ENCODE measurements at regions not wholly inside any gene's neighbourhood (a gene's known extent, or its start where the extent isn't known, plus 50 kb on each side); places are given as distances from the start of the nearest gene placed in this dataset.

DNA sequence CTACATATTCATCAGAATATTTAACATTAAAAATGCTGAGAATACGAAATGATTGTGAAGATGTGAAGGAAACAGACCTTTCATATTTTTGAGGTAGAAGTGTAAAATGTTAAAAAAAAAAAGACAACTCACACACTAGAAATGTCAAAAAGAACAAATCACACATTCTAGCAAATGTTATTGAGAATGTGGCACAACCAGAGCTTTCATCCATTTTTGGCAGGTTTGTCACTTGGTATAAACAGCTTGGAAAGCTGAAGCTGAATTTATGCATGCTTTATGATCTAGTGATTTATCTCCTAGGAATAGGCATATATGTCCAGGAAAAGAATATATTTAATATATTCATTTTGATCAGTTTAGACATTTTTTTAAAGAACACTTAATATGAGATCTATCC is 784.9 kb upstream of the GHITM start:
- H3K9me3 ChIP-seq (ENCODE audit: control insufficient read depth, insufficient read depth, low read depth, low read length) = peaks cover 6% of the 10 kb centered on the region
- H3K4me1 ChIP-seq (ENCODE audit: control insufficient read depth, insufficient read depth, low read length) = no peaks in the 10 kb centered on the region
- no peaks in the 10 kb centered on the region for H3K27me3 ChIP-seq (ENCODE audit: control insufficient read depth, insufficient read depth, low read length)
- no peak overlapping the region for H3K9ac ChIP-seq (ENCODE audit: low read length)
- H3K4me3 ChIP-seq (ENCODE audit: low read depth, low read length) = no peak overlapping the region
- no peaks in the 10 kb centered on the region for H3K36me3 ChIP-seq (ENCODE audit: control insufficient read depth, insufficient read depth, low read length)
- H3K27ac ChIP-seq (ENCODE audit: low read depth, low read length) = no peak overlapping the region

GRCh38 chr10:83357004-83357403 is 782.3 kb upstream of the GHITM start:
- Histone ChIP-seq H3K27me3 (ENCODE audit: control insufficient read depth, insufficient read depth, low read length) (no peaks in the 10 kb centered on the region), H3K36me3 (ENCODE audit: control insufficient read depth, insufficient read depth, low read length) (no peaks in the 10 kb centered on the region), H3K4me1 (ENCODE audit: control insufficient read depth, insufficient read depth, low read length) (no peaks in the 10 kb centered on the region), H3K4me3 (ENCODE audit: low read depth, low read length) (no peak overlapping the region), H3K27ac (ENCODE audit: low read depth, low read length) (no peak overlapping the region), H3K9ac (ENCODE audit: low read length) (no peak overlapping the region), H3K9me3 (ENCODE audit: control insufficient read depth, insufficient read depth, low read depth, low read length) (peaks cover 4% of the 10 kb centered on the region)

DNA sequence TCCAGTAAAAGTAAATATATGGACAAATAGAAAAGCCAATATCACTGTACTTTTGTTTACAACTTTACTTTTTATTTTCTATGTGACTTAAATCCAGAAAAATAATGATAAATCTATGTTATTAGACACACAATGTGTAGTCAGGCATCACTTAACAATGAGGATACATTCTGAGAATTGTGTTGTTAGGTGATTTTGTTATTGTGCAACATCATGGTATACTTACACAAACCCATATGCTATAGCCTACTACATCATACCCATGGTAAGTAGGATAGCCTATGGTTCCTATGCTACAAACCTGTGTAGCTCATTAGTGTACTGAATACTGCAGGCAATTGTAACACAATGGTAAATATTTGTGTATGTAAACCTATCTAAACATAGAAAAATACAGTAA is 781.7 kb upstream of the GHITM start:
- no peak overlapping the region for H3K9ac ChIP-seq (ENCODE audit: low read length)
- no peaks in the 10 kb centered on the region for H3K4me1 ChIP-seq (ENCODE audit: control insufficient read depth, insufficient read depth, low read length)
- H3K36me3 ChIP-seq (ENCODE audit: control insufficient read depth, insufficient read depth, low read length) = no peaks in the 10 kb centered on the region
- no peak overlapping the region for H3K4me3 ChIP-seq (ENCODE audit: low read depth, low read length)
- H3K9me3 ChIP-seq (ENCODE audit: control insufficient read depth, insufficient read depth, low read depth, low read length) = peaks cover 4% of the 10 kb centered on the region
- no peak overlapping the region for H3K27ac ChIP-seq (ENCODE audit: low read depth, low read length)
- no peaks in the 10 kb centered on the region for H3K27me3 ChIP-seq (ENCODE audit: control insufficient read depth, insufficient read depth, low read length)

GRCh38 chr10:83367036-83367435 is 772.3 kb upstream of the GHITM start:
- no peak overlapping the region for H3K4me3 ChIP-seq (ENCODE audit: low read depth, low read length)
- H3K9me3 ChIP-seq (ENCODE audit: control insufficient read depth, insufficient read depth, low read depth, low read length) = no peaks in the 10 kb centered on the region
- H3K27me3 ChIP-seq (ENCODE audit: control insufficient read depth, insufficient read depth, low read length) = no peaks in the 10 kb centered on the region
- peaks cover 6% of the 10 kb centered on the region for H3K4me1 ChIP-seq (ENCODE audit: control insufficient read depth, insufficient read depth, low read length)
- no peak overlapping the region for H3K27ac ChIP-seq (ENCODE audit: low read depth, low read length)
- H3K36me3 ChIP-seq (ENCODE audit: control insufficient read depth, insufficient read depth, low read length) = no peaks in the 10 kb centered on the region
- no peak overlapping the region for H3K9ac ChIP-seq (ENCODE audit: low read length)

- Histone ChIP-seq H3K4me3 (ENCODE audit: low read depth, low read length) (no peak overlapping the region), H3K9me3 (ENCODE audit: control insufficient read depth, insufficient read depth, low read depth, low read length) (no peaks in the 10 kb centered on the region), H3K9ac (ENCODE audit: low read length) (no peak overlapping the region), H3K27ac (ENCODE audit: low read depth, low read length) (no peak overlapping the region), H3K36me3 (ENCODE audit: control insufficient read depth, insufficient read depth, low read length) (no peaks in the 10 kb centered on the region), H3K4me1 (ENCODE audit: control insufficient read depth, insufficient read depth, low read length) (peaks cover 8% of the 10 kb centered on the region), H3K27me3 (ENCODE audit: control insufficient read depth, insufficient read depth, low read length) (no peaks in the 10 kb centered on the region)
Measured at GRCh38 chr10:83371696-83372490, 767.4 kb upstream of the GHITM start.

DNA sequence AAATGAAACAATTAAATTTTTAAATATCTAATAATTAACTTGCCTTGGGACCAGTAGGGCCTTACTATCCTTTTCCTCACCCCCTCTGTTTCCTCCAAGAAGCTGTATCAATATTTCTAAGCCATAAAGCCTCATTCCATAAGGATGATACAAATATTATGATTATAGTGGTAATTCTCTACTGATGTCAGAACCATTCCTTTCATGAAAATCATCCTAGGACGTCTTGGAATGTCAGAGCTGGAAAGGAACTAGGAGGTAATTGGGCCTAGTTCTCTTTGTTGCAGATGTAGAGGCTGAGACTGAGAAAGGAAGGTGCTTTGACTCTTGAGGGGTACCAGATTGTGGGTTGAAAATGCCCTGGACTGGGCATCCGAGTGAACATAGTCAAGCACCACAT is 766.7 kb upstream of the GHITM start:
- no peaks in the 10 kb centered on the region for H3K36me3 ChIP-seq (ENCODE audit: control insufficient read depth, insufficient read depth, low read length)
- H3K9ac ChIP-seq (ENCODE audit: low read length) = no peak overlapping the region
- H3K27me3 ChIP-seq (ENCODE audit: control insufficient read depth, insufficient read depth, low read length) = no peaks in the 10 kb centered on the region
- H3K9me3 ChIP-seq (ENCODE audit: control insufficient read depth, insufficient read depth, low read depth, low read length) = no peaks in the 10 kb centered on the region
- H3K4me1 ChIP-seq (ENCODE audit: control insufficient read depth, insufficient read depth, low read length) = peaks cover 8% of the 10 kb centered on the region
- H3K27ac ChIP-seq (ENCODE audit: low read depth, low read length) = no peak overlapping the region
- no peak overlapping the region for H3K4me3 ChIP-seq (ENCODE audit: low read depth, low read length)

DNA sequence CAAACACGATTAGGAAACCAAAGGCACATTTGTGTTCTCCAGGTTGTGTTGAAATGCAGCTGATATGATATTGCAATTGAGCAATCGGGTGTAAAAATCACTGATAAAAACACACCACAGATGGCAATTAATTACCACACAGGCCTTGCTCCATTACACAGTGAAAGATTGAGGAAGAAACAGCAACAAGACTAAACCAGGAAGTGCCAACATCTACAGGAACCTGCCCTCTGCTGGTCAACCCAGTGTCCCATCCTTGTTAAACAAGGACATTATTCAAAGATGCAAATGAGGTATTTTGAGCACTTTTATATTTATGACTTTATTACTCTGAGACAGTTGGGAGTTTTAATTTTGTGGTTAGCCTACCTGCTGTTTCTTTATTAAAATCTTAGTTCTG is 765.6 kb upstream of the GHITM start:
- H3K9ac ChIP-seq (ENCODE audit: low read length) = no peak overlapping the region
- H3K27ac ChIP-seq (ENCODE audit: low read depth, low read length) = no peak overlapping the region
- no peaks in the 10 kb centered on the region for H3K36me3 ChIP-seq (ENCODE audit: control insufficient read depth, insufficient read depth, low read length)
- H3K4me3 ChIP-seq (ENCODE audit: low read depth, low read length) = no peak overlapping the region
- no peaks in the 10 kb centered on the region for H3K27me3 ChIP-seq (ENCODE audit: control insufficient read depth, insufficient read depth, low read length)
- no peaks in the 10 kb centered on the region for H3K9me3 ChIP-seq (ENCODE audit: control insufficient read depth, insufficient read depth, low read depth, low read length)
- H3K4me1 ChIP-seq (ENCODE audit: control insufficient read depth, insufficient read depth, low read length) = peaks cover 8% of the 10 kb centered on the region

GRCh38 chr10:83374741-83375140 is 764.6 kb upstream of the GHITM start:
- H3K36me3 ChIP-seq (ENCODE audit: control insufficient read depth, insufficient read depth, low read length) = no peaks in the 10 kb centered on the region
- no peaks in the 10 kb centered on the region for H3K27me3 ChIP-seq (ENCODE audit: control insufficient read depth, insufficient read depth, low read length)
- H3K9ac ChIP-seq (ENCODE audit: low read length) = no peak overlapping the region
- no peak overlapping the region for H3K27ac ChIP-seq (ENCODE audit: low read depth, low read length)
- no peak overlapping the region for H3K4me3 ChIP-seq (ENCODE audit: low read depth, low read length)
- H3K9me3 ChIP-seq (ENCODE audit: control insufficient read depth, insufficient read depth, low read depth, low read length) = no peaks in the 10 kb centered on the region
- H3K4me1 ChIP-seq (ENCODE audit: control insufficient read depth, insufficient read depth, low read length) = peaks cover 8% of the 10 kb centered on the region

DNA sequence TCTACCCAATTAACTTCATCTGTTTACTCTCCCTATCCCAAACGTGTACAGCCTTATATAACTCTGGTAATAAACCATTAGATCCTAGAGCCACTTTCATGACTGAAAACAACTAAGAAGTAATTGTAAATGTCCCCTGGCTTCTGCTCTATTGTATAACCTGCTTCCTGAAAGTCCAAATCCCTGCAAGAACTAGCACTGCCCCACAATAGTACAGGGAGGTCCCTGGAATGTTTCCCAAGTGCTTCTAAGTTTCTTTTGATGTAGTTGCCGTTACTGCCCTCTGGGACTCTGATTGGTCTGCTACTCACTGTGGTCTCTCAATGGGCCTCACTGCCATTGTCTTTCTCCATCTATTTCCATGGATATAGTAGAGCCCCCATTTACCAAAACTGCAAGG is 764.0 kb upstream of the GHITM start:
- H3K4me3 ChIP-seq (ENCODE audit: low read depth, low read length) = no peak overlapping the region
- peaks cover 8% of the 10 kb centered on the region for H3K4me1 ChIP-seq (ENCODE audit: control insufficient read depth, insufficient read depth, low read length)
- no peaks in the 10 kb centered on the region for H3K36me3 ChIP-seq (ENCODE audit: control insufficient read depth, insufficient read depth, low read length)
- H3K27ac ChIP-seq (ENCODE audit: low read depth, low read length) = no peak overlapping the region
- no peaks in the 10 kb centered on the region for H3K27me3 ChIP-seq (ENCODE audit: control insufficient read depth, insufficient read depth, low read length)
- no peak overlapping the region for H3K9ac ChIP-seq (ENCODE audit: low read length)
- no peaks in the 10 kb centered on the region for H3K9me3 ChIP-seq (ENCODE audit: control insufficient read depth, insufficient read depth, low read depth, low read length)

DNA sequence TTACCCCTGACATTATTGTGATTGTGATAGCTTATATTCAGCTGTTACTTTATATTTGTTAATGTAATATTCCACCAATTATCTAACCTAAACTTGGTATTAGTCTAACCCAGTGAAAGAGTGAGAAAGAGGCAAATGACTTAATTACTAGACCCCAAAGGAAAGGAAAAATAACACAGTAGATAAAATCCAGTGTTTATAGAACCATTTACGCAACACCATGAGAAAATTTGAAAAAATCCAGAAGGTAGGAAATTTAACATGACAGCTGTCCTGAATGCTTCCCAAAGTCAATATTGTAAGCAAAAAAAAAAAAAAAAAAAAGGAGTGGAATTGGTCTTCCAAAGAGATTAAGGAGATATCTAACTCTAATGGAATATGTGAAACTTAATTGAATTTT is 741.5 kb upstream of the GHITM start:
- no peak overlapping the region for H3K9ac ChIP-seq (ENCODE audit: low read length)
- H3K36me3 ChIP-seq (ENCODE audit: control insufficient read depth, insufficient read depth, low read length) = no peaks in the 10 kb centered on the region
- no peaks in the 10 kb centered on the region for H3K9me3 ChIP-seq (ENCODE audit: control insufficient read depth, insufficient read depth, low read depth, low read length)

GRCh38 chr10:83410570-83410969 is 728.7 kb upstream of the GHITM start:
- no peaks in the 10 kb centered on the region for H3K9me3 ChIP-seq (ENCODE audit: control insufficient read depth, insufficient read depth, low read depth, low read length)
- no peaks in the 10 kb centered on the region for H3K36me3 ChIP-seq (ENCODE audit: control insufficient read depth, insufficient read depth, low read length)
- H3K4me3 ChIP-seq (ENCODE audit: low read depth, low read length) = no peak overlapping the region
- no peak overlapping the region for H3K9ac ChIP-seq (ENCODE audit: low read length)
- H3K27me3 ChIP-seq (ENCODE audit: control insufficient read depth, insufficient read depth, low read length) = no peaks in the 10 kb centered on the region
- no peaks in the 10 kb centered on the region for H3K4me1 ChIP-seq (ENCODE audit: control insufficient read depth, insufficient read depth, low read length)
- no peak overlapping the region for H3K27ac ChIP-seq (ENCODE audit: low read depth, low read length)

More for the DNA sequence above, 741.5 kb upstream of the GHITM start:
- Histone ChIP-seq H3K27me3 (ENCODE audit: control insufficient read depth, insufficient read depth, low read length) (no peaks in the 10 kb centered on the region), H3K27ac (ENCODE audit: low read depth, low read length) (no peak overlapping the region), H3K4me3 (ENCODE audit: low read depth, low read length) (no peak overlapping the region), H3K4me1 (ENCODE audit: control insufficient read depth, insufficient read depth, low read length) (no peaks in the 10 kb centered on the region)

All from HUES6 (cell line).